K562 (cell line): ENCODE measurements at regions not wholly inside any gene's neighbourhood (a gene's known extent, or its start where the extent isn't known, plus 50 kb on each side); places are given as distances from the start of the nearest gene placed in this dataset.

Experiments used
- CTCF ChIP-seq, 3 experiments: IDR thresholded peaks in 2 of 3; conservative IDR thresholded peaks in 1 of 3; 2 replicates each; pipeline ENCODE4 v1.5.1; 2011 to 2012; ENCODE audit warnings: low read length in 3 of 3, mild to moderate bottlenecking in 3 of 3, control low read depth in 2 of 3, improper control_type of control experiment in 1 of 3, inconsistent platforms in 1 of 3, low read depth in 1 of 3, mixed read lengths in 1 of 3, moderate library complexity in 1 of 3; ENCODE audit not compliant: insufficient read depth in 2 of 3
- FIP1L1 ChIP-seq: fragments of 200-400 bp; formaldehyde crosslinking; IDR thresholded peaks from 2 replicates; pipeline ENCODE4 v1.6.1; 2018; ENCODE audit warnings: mild to moderate bottlenecking, low read depth, low read length; ENCODE audit not compliant: poor library complexity, severe bottlenecking
- KLF1 ChIP-seq: fragments of 450-650 bp; IDR thresholded peaks from 2 replicates; pipeline ENCODE4 v1.6.1; 2016; ENCODE audit warnings: missing genetic modification characterization, missing compliant biosample characterization
- NCOA2 ChIP-seq, 2 experiments: fragments of 450-650 bp; IDR thresholded peaks; 2 replicates each; pipeline ENCODE4 v1.6.1; 2018; ENCODE audit warnings: mild to moderate bottlenecking in 2 of 2, moderate library complexity in 1 of 2; ENCODE audit not compliant: partially characterized antibody in 2 of 2
- NFYB ChIP-seq: IDR thresholded peaks from 2 replicates; pipeline ENCODE4 v1.6.1; 2011; ENCODE audit warnings: mild to moderate bottlenecking, moderate library complexity; ENCODE audit not compliant: insufficient read length; ENCODE audit errors: extremely low read depth
- STAT5B ChIP-seq: fragments of 250-450 bp; sonication (Bioruptor Pico); IDR thresholded peaks from 2 replicates; pipeline ENCODE4 v1.8.0; 2021; ENCODE audit warnings: mild to moderate bottlenecking, inconsistent platforms
- ZNF121 ChIP-seq: sonication (generic); formaldehyde crosslinking; conservative IDR thresholded peaks from 2 replicates; pipeline ENCODE4 v1.8.0; 2022; ENCODE audit warnings: missing genetic modification reagents
- ZNF232 ChIP-seq: sonication (generic); formaldehyde crosslinking; IDR thresholded peaks from 2 replicates; pipeline ENCODE4 v1.8.0; 2022; ENCODE audit warnings: mild to moderate bottlenecking, missing genetic modification reagents
- ZNF444 ChIP-seq: fragments of 250-450 bp; sonication (Bioruptor Pico); IDR thresholded peaks from 2 replicates; pipeline ENCODE4 v1.4.0; 2020; ENCODE audit warnings: mild to moderate bottlenecking, moderate library complexity

GRCh38 chr1:244304656-244305055, 147.1 kb downstream of the ADSS2 start:
- no peak for TF ChIP-seq KLF1 (tag)
- TF ChIP-seq CTCF (IDR thresholded peaks at IDR 0.05 in 2 of 3, conservative IDR thresholded peaks at IDR 0.05 in 1 of 3; ENCODE audit: insufficient read depth in 2 of 3, low read depth in 1 of 3, low read length in 3 of 3) = no peak
- TF ChIP-seq NCOA2 (IDR thresholded peaks at IDR 0.05; ENCODE audit: partially characterized antibody in 2 of 2) = no peak
- no peak for TF ChIP-seq ZNF444
- TF ChIP-seq FIP1L1 = no peak
- TF ChIP-seq ZNF232 = no peak
- no peak for TF ChIP-seq STAT5B (CRISPR knock-in tag)
- no peak for TF ChIP-seq NFYB
- TF ChIP-seq ZNF121 (CRISPR knock-in tag) = no peak
